GM23248 (cell line): ENCODE measurements at regions not wholly inside any gene's neighbourhood (a gene's known extent, or its start where the extent isn't known, plus 50 kb on each side); places are given as distances from the start of the nearest gene placed in this dataset.

ENCODE experiments used
- EZH2 ChIP-seq: fragments of 200-600 bp; sonication (generic); IDR thresholded peaks from 2 replicates; pipeline ENCODE4 v1.6.1; 2018; ENCODE audit warnings: antibody characterized with exemption, mild to moderate bottlenecking; ENCODE audit not compliant: insufficient read depth, poor library complexity, severe bottlenecking
- EZH2phosphoT487 ChIP-seq: fragments of 200-600 bp; sonication (generic); IDR thresholded peaks from 2 replicates; pipeline ENCODE4 v1.6.1; 2018; ENCODE audit warnings: antibody characterized with exemption, moderate library complexity, mild to moderate bottlenecking, low read depth; ENCODE audit not compliant: insufficient read depth

- TF ChIP-seq EZH2 = no peak
- TF ChIP-seq EZH2phosphoT487 = no peak
These were observed 330.1 kb downstream of the CMPK2 start for GRCh38 chr2:6535572-6535971.
